ENCODE measurements at regions not wholly inside any gene's neighbourhood (a gene's known extent, or its start where the extent isn't known, plus 50 kb on each side); places are given as distances from the start of the nearest gene placed in this dataset.
A peak's percentile ranks its signal among the peaks of the same experiment; 100 is the strongest.

GRCh38 chr1:223445402-223445801 is 52.2 kb downstream of the CCDC185 start:
- H3K4me1 ChIP-seq (ENCODE audit: control insufficient read depth in 1 of 2, insufficient read depth in 2 of 2, low read length in 2 of 2), result no peaks in the 10 kb centered on the region
- no peak overlapping the region for H2AK5ac ChIP-seq (ENCODE audit: low read length)
- no peak overlapping the region for H3K4me3 ChIP-seq (ENCODE audit: low read depth, low read length)
- H4K12ac ChIP-seq (ENCODE audit: low read depth, low read length), result no peak overlapping the region
- no peak overlapping the region for H2AFZ ChIP-seq (ENCODE audit: insufficient read depth, low read length, poor library complexity)
- no peaks in the 10 kb centered on the region for H3K79me1 ChIP-seq (ENCODE audit: low read length)
- no peak overlapping the region for H3K9ac ChIP-seq (ENCODE audit: low read length)
- no peak overlapping the region for H2BK120ac ChIP-seq (ENCODE audit: insufficient read depth, low read length, poor library complexity)
- peaks cover 8% of the 10 kb centered on the region for H3K9me3 ChIP-seq (ENCODE audit: insufficient read depth, low read depth, low read length)
- H2BK12ac ChIP-seq (ENCODE audit: low read length), result no peak overlapping the region
- no peaks in the 10 kb centered on the region for H3K27me3 ChIP-seq (ENCODE audit: insufficient read depth, low read length)
- H3K4ac ChIP-seq (ENCODE audit: low read depth, low read length), result no peak overlapping the region
- H4K91ac ChIP-seq (ENCODE audit: low read depth, low read length), result no peak overlapping the region
- H4K8ac ChIP-seq (ENCODE audit: low read depth, low read length), result no peak overlapping the region
- H3K18ac ChIP-seq (ENCODE audit: low read length), result no peak overlapping the region
- no peak overlapping the region for H3K23ac ChIP-seq (ENCODE audit: low read length)
- no peak overlapping the region for H3K14ac ChIP-seq (ENCODE audit: low read length)
- H3K27ac ChIP-seq (ENCODE audit: low read depth, low read length), result no peak overlapping the region
- H3K79me2 ChIP-seq (ENCODE audit: control insufficient read depth, insufficient read depth, low read length, poor library complexity), result no peaks in the 10 kb centered on the region
- DNase-seq, result no peak
- WGBS (ENCODE audit: extremely low coverage, insufficient coverage, insufficient read length), result no CpG with 5 or more reads among the region's 2 CpGs
- H2BK5ac ChIP-seq (ENCODE audit: low read depth, low read length, poor library complexity), result no peak overlapping the region
- H3K4me2 ChIP-seq (ENCODE audit: low read length), result no peak overlapping the region
- H3K36me3 ChIP-seq (ENCODE audit: control insufficient read depth in 1 of 2, insufficient read depth in 2 of 2, low read length in 2 of 2), result no peaks in the 10 kb centered on the region

- Histone ChIP-seq H4K8ac (ENCODE audit: low read depth, low read length) (no peak overlapping the region), H2BK120ac (ENCODE audit: insufficient read depth, low read length, poor library complexity) (no peak overlapping the region), H3K27ac (ENCODE audit: low read depth, low read length) (no peak overlapping the region), H3K23ac (ENCODE audit: low read length) (no peak overlapping the region), H3K79me2 (ENCODE audit: control insufficient read depth, insufficient read depth, low read length, poor library complexity) (no peaks in the 10 kb centered on the region), H3K36me3 (ENCODE audit: control insufficient read depth in 1 of 2, insufficient read depth in 2 of 2, low read length in 2 of 2) (no peaks in the 10 kb centered on the region), H4K12ac (ENCODE audit: low read depth, low read length) (no peak overlapping the region), H3K9me3 (ENCODE audit: insufficient read depth, low read depth, low read length) (no peaks in the 10 kb centered on the region), H3K79me1 (ENCODE audit: low read length) (no peaks in the 10 kb centered on the region), H3K4me1 (ENCODE audit: control insufficient read depth in 1 of 2, insufficient read depth in 2 of 2, low read length in 2 of 2) (no peaks in the 10 kb centered on the region), H4K91ac (ENCODE audit: low read depth, low read length) (no peak overlapping the region), H3K4me2 (ENCODE audit: low read length) (no peak overlapping the region), H3K9ac (ENCODE audit: low read length) (no peak overlapping the region), H3K18ac (ENCODE audit: low read length) (no peak overlapping the region), H3K4ac (ENCODE audit: low read depth, low read length) (no peak overlapping the region), H3K4me3 (ENCODE audit: low read depth, low read length) (no peak overlapping the region), H3K27me3 (ENCODE audit: insufficient read depth, low read length) (no peaks in the 10 kb centered on the region), H2BK12ac (ENCODE audit: low read length) (no peak overlapping the region), H2BK5ac (ENCODE audit: low read depth, low read length, poor library complexity) (no peak overlapping the region), H3K14ac (ENCODE audit: low read length) (no peak overlapping the region), H2AFZ (ENCODE audit: insufficient read depth, low read length, poor library complexity) (no peak overlapping the region), H2AK5ac (ENCODE audit: low read length) (no peak overlapping the region)
- DNase-seq, result no peak
- WGBS (ENCODE audit: extremely low coverage, insufficient coverage, insufficient read length), result no CpG with 5 or more reads among the region's 4 CpGs
Measured at GRCh38 chr1:223453902-223454301, 60.7 kb downstream of the CCDC185 start.

- DNase-seq, result no peak
- H3K27me3 ChIP-seq (ENCODE audit: insufficient read depth, low read length), result no peaks in the 10 kb centered on the region
- no CpG with 5 or more reads among the region's 2 CpGs for WGBS (ENCODE audit: extremely low coverage, insufficient coverage, insufficient read length)
Measured at GRCh38 chr1:223454959-223455358, 61.7 kb downstream of the CCDC185 start.

GRCh38 chr1:223455470-223455869 is 62.3 kb downstream of the CCDC185 start:
- WGBS (ENCODE audit: extremely low coverage, insufficient coverage, insufficient read length), result no CpG with 5 or more reads among the region's 1 CpG

More at GRCh38 chr1:223454959-223455358, 61.7 kb downstream of the CCDC185 start:
- H3K23ac ChIP-seq (ENCODE audit: low read length), result peak overlapping the region; percentile 46
- H3K4me3 ChIP-seq (ENCODE audit: low read depth, low read length), result no peak overlapping the region
- H2BK12ac ChIP-seq (ENCODE audit: low read length), result no peak overlapping the region
- no peak overlapping the region for H4K8ac ChIP-seq (ENCODE audit: low read depth, low read length)
- H3K36me3 ChIP-seq (ENCODE audit: control insufficient read depth in 1 of 2, insufficient read depth in 2 of 2, low read length in 2 of 2), result no peaks in the 10 kb centered on the region
- H3K18ac ChIP-seq (ENCODE audit: low read length), result no peak overlapping the region
- no peak overlapping the region for H3K4me2 ChIP-seq (ENCODE audit: low read length)
- no peak overlapping the region for H3K4ac ChIP-seq (ENCODE audit: low read depth, low read length)
- no peaks in the 10 kb centered on the region for H3K79me1 ChIP-seq (ENCODE audit: low read length)
- no peak overlapping the region for H2BK5ac ChIP-seq (ENCODE audit: low read depth, low read length, poor library complexity)
- H3K4me1 ChIP-seq (ENCODE audit: control insufficient read depth in 1 of 2, insufficient read depth in 2 of 2, low read length in 2 of 2), result no peaks in the 10 kb centered on the region
- H2BK120ac ChIP-seq (ENCODE audit: insufficient read depth, low read length, poor library complexity), result no peak overlapping the region
- H3K9ac ChIP-seq (ENCODE audit: low read length), result no peak overlapping the region
- no peaks in the 10 kb centered on the region for H3K9me3 ChIP-seq (ENCODE audit: insufficient read depth, low read depth, low read length)
- H4K91ac ChIP-seq (ENCODE audit: low read depth, low read length), result no peak overlapping the region
- no peak overlapping the region for H4K12ac ChIP-seq (ENCODE audit: low read depth, low read length)
- H3K27ac ChIP-seq (ENCODE audit: low read depth, low read length), result no peak overlapping the region
- no peaks in the 10 kb centered on the region for H3K79me2 ChIP-seq (ENCODE audit: control insufficient read depth, insufficient read depth, low read length, poor library complexity)
- no peak overlapping the region for H2AFZ ChIP-seq (ENCODE audit: insufficient read depth, low read length, poor library complexity)
- H3K14ac ChIP-seq (ENCODE audit: low read length), result no peak overlapping the region
- H2AK5ac ChIP-seq (ENCODE audit: low read length), result no peak overlapping the region

More at GRCh38 chr1:223455470-223455869, 62.3 kb downstream of the CCDC185 start:
- no peaks in the 10 kb centered on the region for H3K27me3 ChIP-seq (ENCODE audit: insufficient read depth, low read length)
- no peak overlapping the region for H4K12ac ChIP-seq (ENCODE audit: low read depth, low read length)
- no peak overlapping the region for H3K4me3 ChIP-seq (ENCODE audit: low read depth, low read length)
- no peak for DNase-seq
- no peak overlapping the region for H3K4me2 ChIP-seq (ENCODE audit: low read length)
- H3K4me1 ChIP-seq (ENCODE audit: control insufficient read depth in 1 of 2, insufficient read depth in 2 of 2, low read length in 2 of 2), result no peaks in the 10 kb centered on the region
- no peak overlapping the region for H4K8ac ChIP-seq (ENCODE audit: low read depth, low read length)
- H3K36me3 ChIP-seq (ENCODE audit: control insufficient read depth in 1 of 2, insufficient read depth in 2 of 2, low read length in 2 of 2), result no peaks in the 10 kb centered on the region
- H3K9ac ChIP-seq (ENCODE audit: low read length), result no peak overlapping the region
- no peak overlapping the region for H3K4ac ChIP-seq (ENCODE audit: low read depth, low read length)
- H4K91ac ChIP-seq (ENCODE audit: low read depth, low read length), result no peak overlapping the region
- H2BK120ac ChIP-seq (ENCODE audit: insufficient read depth, low read length, poor library complexity), result no peak overlapping the region
- no peak overlapping the region for H2AFZ ChIP-seq (ENCODE audit: insufficient read depth, low read length, poor library complexity)
- no peak overlapping the region for H3K18ac ChIP-seq (ENCODE audit: low read length)
- no peaks in the 10 kb centered on the region for H3K79me1 ChIP-seq (ENCODE audit: low read length)
- no peaks in the 10 kb centered on the region for H3K79me2 ChIP-seq (ENCODE audit: control insufficient read depth, insufficient read depth, low read length, poor library complexity)
- no peak overlapping the region for H3K27ac ChIP-seq (ENCODE audit: low read depth, low read length)
- no peak overlapping the region for H2AK5ac ChIP-seq (ENCODE audit: low read length)
- no peak overlapping the region for H2BK5ac ChIP-seq (ENCODE audit: low read depth, low read length, poor library complexity)
- H3K9me3 ChIP-seq (ENCODE audit: insufficient read depth, low read depth, low read length), result no peaks in the 10 kb centered on the region
- no peak overlapping the region for H3K23ac ChIP-seq (ENCODE audit: low read length)
- no peak overlapping the region for H3K14ac ChIP-seq (ENCODE audit: low read length)
- no peak overlapping the region for H2BK12ac ChIP-seq (ENCODE audit: low read length)

Measured in trophoblast cell (in vitro differentiated cells and primary cell).